GM10248 (cell line): ENCODE measurements at regions not wholly inside any gene's neighbourhood (a gene's known extent, or its start where the extent isn't known, plus 50 kb on each side); places are given as distances from the start of the nearest gene placed in this dataset.

Experiments used
- CTCF ChIA-PET: fragments of 300-600 bp; sonication (Branson Sonifier 250); formaldehyde crosslinking; extraction: SDS; loops from one replicate; lab custom pipeline; 2021; ENCODE audit warnings: antibody characterized with exemption; lab: Yijun Ruan, JAX
- POLR2A ChIA-PET: fragments of 350-650 bp; sonication (Branson Sonifier 250); formaldehyde crosslinking; extraction: SDS; loops from one replicate; lab custom pipeline; 2020; ENCODE audit warnings: antibody characterized with exemption; lab: Yijun Ruan, JAX
- DNase-seq: peaks from one replicate; pipeline ENCODE4 v3.0.0; 2012; ENCODE audit errors: extremely low spot score
- CTCF ChIP-seq: IDR thresholded peaks from 2 replicates; pipeline ENCODE4 v1.5.1; 2012; ENCODE audit warnings: mild to moderate bottlenecking, low read depth; ENCODE audit errors: extremely low read depth, missing control alignments, control extremely low read depth

DNA sequence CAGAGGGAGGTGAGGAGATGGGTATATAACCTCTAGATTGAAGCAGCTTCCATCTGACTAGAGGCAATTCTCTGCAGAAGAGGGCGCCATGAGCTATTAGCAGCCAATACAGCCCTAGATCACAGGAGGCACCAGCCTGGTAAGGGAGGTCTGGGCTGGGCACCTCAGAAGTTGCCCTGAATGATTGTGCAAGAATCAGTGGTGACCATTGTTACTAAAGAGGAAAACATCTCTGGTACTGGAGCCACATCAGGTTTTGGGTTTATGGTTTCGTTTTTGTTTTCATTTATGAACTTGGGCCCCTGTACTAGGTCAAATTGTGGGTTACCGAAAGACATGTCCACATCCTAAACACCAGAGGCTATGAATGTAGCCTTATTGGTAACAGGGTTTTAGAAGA, 342.0 kb downstream of the MLLT3 start:
- DNase-seq, result no peak
- ChIA-PET CTCF (interaction anchor here (0.9 kb wide), 1 partner anchor 10 kb away, joined by 3 read pairs; no protein-coding TSS in a partner anchor), POLR2A (no interaction called here)
- no peak for TF ChIP-seq CTCF

- POLR2A ChIA-PET, result no interaction called here
- TF ChIP-seq CTCF, result no peak
- no peak for DNase-seq
- CTCF ChIA-PET, result no interaction called here
Measured at GRCh38 chr9:20276762-20277161, 345.5 kb downstream of the MLLT3 start.

- no peak for TF ChIP-seq CTCF
- DNase-seq, result no peak
- ChIA-PET CTCF (no interaction called here), POLR2A (no interaction called here)
Measured at GRCh38 chr9:20271723-20272122, 350.6 kb downstream of the MLLT3 start.

GRCh38 chr9:20271096-20271495, 351.2 kb downstream of the MLLT3 start:
- CTCF ChIA-PET, result no interaction called here

GRCh38 chr9:20270161-20270560, 352.1 kb downstream of the MLLT3 start:
- no peak for TF ChIP-seq CTCF
- ChIA-PET POLR2A (no interaction called here), CTCF (no interaction called here)
- DNase-seq, result no peak

More at GRCh38 chr9:20271096-20271495, 351.2 kb downstream of the MLLT3 start:
- DNase-seq, result no peak
- POLR2A ChIA-PET, result no interaction called here
- no peak for TF ChIP-seq CTCF

- no peak for DNase-seq
- TF ChIP-seq CTCF, result no peak
- CTCF ChIA-PET, result no interaction called here
- POLR2A ChIA-PET, result no interaction called here
Measured at GRCh38 chr9:20269620-20270019, 352.7 kb downstream of the MLLT3 start.

GRCh38 chr9:20264896-20265295, 357.4 kb downstream of the MLLT3 start:
- CTCF ChIA-PET, result no interaction called here
- no peak for DNase-seq
- no peak for TF ChIP-seq CTCF
- POLR2A ChIA-PET, result no interaction called here
